ENCODE measurements at regions not wholly inside any gene's neighbourhood (a gene's known extent, or its start where the extent isn't known, plus 50 kb on each side); places are given as distances from the start of the nearest gene placed in this dataset.
"Not testable (repeated sequence)": the region's sequence is repeated elsewhere in the genome, so short reads cannot be mapped to it uniquely, and the experiment has no call there.

DNA sequence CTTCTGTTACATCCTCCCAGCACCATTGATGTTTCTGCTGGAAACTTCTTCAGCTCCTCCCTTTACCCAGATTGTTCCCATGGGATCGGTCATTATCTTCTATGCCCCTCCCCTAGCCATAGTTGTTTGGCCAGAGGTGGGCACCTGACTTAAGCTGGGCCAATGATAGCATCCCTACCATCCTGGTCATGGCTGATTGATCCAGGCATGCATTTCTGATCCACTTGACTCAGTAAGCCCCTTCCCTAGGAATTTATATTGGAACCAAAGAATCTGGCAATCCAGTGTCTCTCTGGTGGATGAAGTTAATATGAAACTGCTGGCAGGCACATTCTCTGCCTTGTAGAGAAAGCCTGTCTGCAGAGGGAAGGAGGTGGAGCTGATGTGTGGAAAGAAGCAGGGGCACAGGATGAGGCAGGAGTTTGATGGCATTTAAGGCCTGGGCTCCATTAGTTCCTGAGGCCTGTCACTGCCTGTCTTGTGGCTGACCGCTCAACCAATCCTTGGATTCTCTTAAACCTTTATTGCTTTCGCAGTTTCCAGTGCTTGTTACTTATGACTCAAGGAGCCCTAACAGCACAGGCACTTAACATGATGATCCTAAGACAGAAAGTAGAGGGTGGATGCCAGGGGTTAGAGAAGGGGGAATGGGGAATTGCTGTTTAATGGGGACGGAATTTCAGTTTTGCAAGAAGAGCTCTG, 152.4 kb downstream of the ABCC12 start:
- no peak for DNase-seq

- DNase-seq, result no peak
These were observed 154.4 kb downstream of the ABCC12 start for GRCh38 chr16:48001324-48001895.

GRCh38 chr16:48000622-48001021, 155.2 kb downstream of the ABCC12 start:
- DNase-seq, result no peak

- DNase-seq, result no peak
These were observed 156.2 kb downstream of the ABCC12 start for GRCh38 chr16:47999595-47999994.

GRCh38 chr16:47995354-47995753, 160.4 kb downstream of the ABCC12 start:
- no peak for DNase-seq

GRCh38 chr16:47991491-47991890, 164.3 kb downstream of the ABCC12 start:
- no peak for DNase-seq

DNA sequence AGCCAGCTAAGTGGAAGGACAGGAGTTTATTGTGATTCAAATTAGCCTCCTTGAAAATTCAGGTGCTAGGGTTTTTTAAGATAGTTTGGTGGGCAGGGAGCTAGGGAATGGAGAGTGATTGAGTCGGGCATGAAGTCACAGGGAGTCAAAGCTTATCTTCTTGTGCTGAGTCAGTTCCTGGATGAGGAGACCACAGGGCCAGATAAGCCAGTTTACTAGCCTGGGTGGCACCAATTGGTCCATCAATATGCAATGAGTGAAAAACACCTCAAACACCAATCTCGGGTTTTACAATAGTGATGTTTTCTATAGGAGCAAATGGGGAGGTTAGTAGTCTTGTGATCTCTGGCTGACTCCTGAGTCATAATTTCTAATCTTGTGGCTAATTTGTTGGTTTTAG, 165.1 kb downstream of the ABCC12 start:
- no peak for DNase-seq

- DNase-seq, result no peak
These were observed 168.7 kb downstream of the ABCC12 start for GRCh38 chr16:47987136-47987535.

DNA sequence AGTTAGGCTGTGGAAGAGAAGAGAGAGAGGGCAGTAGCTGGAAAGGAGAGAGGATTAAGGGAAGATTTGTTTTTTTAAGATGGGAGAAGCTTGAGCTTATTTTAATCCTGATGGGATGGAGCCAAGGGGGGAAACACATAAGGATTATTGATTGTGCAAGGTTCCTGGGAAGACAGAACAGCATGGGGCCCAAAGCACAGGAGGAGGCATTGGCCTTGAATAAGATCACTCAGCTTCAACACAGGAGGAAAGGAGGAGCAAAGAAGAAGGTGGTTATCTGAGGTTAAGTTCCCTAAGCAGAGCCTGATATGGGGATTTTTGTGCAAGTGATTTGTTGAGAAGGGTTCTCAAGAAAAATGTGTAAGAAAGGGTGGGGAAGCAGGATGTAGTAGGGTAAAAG, 169.8 kb downstream of the ABCC12 start:
- no peak for DNase-seq

DNA sequence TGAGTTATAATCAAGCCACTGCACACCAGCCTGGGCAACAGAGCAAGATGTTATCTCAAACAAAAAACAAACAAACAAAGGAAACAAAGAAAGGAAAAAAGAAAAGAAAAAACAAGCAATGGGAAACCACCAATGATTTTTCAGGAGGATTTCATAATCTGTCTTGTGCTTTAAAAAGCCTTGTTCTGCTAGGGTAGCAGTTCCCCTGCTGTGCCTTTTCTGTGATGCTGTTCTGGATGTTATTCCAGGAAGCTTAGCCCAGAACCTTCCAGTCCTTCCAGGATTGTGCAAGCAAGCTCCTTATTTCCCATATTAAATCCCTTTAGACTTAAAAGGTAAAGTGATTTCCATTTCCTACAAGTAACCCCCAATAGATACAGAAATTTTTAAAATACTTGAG, 171.1 kb downstream of the ABCC12 start:
- no peak for DNase-seq

DNA sequence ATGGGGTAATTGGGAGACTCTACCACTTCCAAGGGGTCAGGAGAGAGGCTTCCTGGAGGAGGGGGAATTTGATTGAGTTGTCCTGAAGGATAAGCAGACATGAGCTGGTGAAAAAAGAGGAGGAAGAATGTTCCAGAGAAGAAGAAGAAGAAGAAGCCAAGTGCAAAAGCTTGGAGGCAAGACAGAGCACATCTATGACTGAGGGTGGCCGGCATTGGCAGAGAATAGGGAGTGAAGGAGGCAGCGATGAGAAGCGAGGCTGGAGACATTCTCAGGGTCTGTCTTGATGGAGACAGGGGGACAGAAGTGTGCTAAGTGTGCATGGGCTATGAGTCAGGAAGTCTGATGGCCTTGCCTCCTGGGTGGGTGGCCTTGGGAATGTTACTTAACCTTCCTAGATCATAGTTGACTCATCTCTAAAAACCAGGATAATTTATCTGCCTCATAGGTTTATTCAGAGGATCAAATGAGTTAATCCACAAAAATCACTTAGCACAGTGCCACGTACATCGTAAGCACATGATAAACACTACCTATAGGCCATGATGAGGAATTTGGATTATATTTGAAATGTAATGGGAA, 171.7 kb downstream of the ABCC12 start:
- DNase-seq, result no peak

DNA sequence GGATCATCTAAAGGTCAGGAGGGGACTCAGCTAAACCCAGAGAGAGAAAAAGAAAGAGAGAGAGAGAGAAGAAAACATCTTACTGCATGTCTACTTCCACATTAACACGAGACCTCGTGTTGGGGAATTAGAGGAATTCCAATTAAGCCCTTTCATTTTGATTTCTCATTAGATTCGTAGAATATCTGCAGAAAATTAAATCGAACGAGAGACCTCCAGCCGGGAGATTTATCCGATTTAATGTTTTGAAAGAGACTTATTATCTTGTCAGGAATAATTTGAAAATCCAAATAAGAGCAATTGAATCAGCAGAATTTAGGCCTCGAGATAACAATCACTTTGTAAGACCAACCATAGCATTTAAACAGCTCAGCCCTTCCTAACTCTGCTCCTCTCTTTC, 175.6 kb downstream of the ABCC12 start:
- DNase-seq, result no peak

DNA sequence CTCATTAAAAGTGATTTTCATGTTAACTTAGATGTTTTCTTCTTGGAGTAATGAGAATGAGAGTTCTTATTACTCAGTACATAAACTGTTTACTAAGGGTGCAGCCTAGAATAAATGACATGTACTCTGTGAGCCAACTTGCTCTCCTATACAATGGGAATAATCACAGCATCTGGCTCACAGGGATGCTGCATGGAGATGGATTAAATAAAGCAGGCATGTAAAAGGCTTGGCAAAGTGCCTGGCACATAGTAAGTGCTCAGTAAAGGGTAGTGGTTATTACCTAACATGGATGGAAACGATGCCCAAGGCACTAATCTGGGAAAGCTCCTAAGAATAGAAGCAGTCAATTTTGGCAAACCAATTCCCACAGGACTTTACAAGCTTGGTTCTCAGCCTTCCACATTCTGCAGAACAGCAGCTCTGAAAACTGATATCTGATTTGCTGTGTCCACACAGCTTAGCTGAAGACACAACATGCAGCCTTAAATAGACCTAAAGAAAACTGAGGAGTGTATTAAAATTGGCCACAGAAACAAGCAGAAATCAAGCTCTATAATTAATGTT, 176.1 kb downstream of the ABCC12 start:
- DNase-seq, result no peak

DNA sequence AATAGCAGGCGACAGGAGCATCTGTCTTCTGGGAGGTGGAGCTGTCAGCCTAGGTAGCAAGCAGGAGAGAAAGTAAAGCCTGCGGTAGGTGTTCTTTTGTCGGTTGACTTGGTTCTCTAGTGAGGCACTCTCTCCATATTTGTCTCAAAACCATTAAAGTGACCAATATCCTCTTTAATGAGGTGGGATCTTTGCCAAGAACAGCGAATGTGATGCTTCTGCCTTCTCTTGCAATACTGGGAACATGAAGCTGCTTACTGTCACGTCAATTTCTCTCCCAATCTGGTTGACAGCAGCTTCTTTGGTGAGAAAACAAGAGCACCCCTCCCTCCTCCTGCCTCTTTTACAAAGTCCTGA, 176.7 kb downstream of the ABCC12 start:
- no peak for DNase-seq

DNA sequence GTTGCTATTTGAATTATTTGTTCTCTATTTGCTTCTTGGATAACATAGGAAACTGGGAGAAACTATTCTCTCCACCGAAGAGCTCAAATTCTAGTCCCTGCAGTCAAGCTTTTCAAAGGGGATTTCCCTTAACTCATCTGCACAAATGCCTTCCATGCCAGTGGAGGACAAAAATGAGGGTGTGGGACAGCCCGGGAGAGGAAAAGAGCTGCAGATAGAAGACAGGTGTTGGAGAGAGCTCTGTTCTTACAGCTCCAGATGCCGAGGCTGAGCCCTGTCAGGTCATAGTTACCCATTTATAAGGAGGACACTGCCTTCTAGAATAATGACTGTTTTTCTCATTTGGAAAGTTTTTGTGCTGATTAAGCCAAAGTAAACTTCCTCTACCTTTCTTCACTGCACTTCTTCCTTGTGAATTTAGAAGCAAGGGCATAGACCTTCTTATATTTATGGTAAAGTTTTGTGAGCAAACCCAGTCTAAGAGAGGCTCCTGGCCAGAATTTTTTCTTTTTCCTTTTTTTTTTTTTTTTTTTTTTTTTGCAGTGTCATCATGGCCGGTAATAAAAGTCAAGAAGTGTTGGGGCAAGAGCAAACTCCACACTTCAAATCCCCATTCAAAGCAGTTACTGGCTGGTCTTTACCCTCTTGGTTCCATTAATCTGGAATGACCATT, 177.2 kb downstream of the ABCC12 start:
- DNase-seq, result no peak

- no peak for DNase-seq
These were observed 178.0 kb downstream of the ABCC12 start for GRCh38 chr16:47977802-47978201.

DNA sequence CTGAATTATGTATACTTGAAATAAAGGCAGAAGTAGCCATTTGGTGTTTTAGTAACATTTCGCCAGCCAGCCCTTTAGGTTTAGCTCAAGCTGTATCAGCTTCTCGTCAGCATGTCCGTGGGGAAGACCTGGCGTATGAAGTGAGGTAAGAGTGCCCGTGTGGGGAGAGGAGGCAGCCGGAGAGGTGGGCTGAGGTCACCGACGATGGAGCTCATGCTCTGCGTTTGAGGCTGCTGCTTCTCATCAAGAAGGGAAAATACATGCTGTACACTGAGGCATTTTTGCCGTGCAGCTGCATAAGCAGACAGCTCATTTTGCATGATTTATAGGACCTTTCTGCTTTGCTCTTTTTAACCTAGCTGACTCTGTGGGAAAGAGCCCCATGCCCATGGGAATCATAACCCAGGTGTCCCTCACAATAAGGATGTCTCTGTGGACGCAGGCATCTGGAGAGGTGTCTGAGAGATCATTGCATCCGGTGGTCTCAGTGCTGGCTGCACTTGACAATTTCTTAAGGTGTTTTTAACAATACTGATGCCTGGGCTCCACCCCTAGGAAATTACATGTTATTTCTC, 179.1 kb downstream of the ABCC12 start:
- no peak for DNase-seq

GRCh38 chr16:47974971-47975370, 180.8 kb downstream of the ABCC12 start:
- not testable (repeated sequence) for DNase-seq

GRCh38 chr16:47973552-47973951, 182.2 kb downstream of the ABCC12 start:
- no peak for DNase-seq

DNA sequence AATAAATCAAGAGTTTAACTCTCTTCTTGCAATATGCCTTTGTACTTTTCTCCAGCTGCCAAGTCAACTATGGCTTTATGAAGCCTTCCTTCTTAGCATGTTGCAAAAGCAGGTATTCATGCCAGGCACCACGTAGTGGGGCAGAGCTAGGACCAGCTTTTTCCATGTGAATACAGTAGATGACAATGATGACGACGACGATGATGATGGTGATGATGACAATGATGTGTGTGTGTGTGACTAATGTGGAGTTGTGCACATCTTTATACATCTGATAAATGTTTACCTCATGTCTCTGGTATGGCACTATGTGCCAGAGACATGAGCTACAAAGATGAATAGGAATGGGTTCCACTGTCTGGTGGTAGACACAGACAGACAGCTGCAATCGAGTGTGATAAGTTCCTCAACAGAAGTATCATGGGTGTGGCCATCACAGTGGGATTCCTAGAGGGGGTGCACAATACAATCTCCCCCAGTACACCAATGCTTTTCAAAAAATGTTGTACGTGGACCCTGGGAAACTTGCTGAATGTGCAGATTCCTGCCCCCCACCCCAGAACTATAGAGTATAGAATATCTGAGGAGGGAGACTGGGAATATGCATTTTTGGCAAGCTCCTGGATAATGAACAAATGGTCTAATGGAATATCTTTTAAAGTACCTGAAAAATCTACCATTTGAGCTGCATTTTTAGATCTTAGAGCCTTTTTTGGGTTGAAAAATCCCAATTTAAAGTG, 183.4 kb downstream of the ABCC12 start:
- DNase-seq, result no peak

DNA sequence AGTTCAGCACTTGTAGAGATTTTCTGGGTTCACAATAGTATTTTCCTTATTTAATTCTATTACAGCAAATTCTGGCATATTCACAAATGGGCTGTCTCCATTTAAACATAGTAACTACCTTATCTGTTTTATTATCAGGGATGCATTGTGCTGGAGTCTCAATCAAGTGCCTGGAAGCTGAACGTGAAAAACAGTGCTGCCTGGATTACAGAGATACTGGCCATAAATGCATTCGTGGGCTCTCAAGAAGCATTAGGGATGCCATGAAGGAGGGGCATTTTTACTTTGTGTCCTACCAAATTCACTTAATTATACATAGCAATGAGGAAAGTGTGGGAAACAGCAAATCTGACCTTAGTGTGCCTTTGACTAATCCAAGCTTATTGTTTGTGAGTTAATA, 184.6 kb downstream of the ABCC12 start:
- no peak for DNase-seq

- DNase-seq, result no peak
These were observed 185.4 kb downstream of the ABCC12 start for GRCh38 chr16:47970291-47970931.

Data from inflammatory macrophage treated with lipopolysaccharide for 4 hours (primary cell).